ENCODE measurements at regions not wholly inside any gene's neighbourhood (a gene's known extent, or its start where the extent isn't known, plus 50 kb on each side); places are given as distances from the start of the nearest gene placed in this dataset.

GRCh38 chr1:54481201-54481884 lies 66.7 kb upstream of the ACOT11 start:
- no peak for TF ChIP-seq CTCF (IDR thresholded peaks at IDR 0.05)
- no peak for TF ChIP-seq POLR2A (IDR thresholded peaks at IDR 0.05)

Data from lower leg skin (tissue), 3 donors.